ENCODE measurements at regions not wholly inside any gene's neighbourhood (a gene's known extent, or its start where the extent isn't known, plus 50 kb on each side); places are given as distances from the start of the nearest gene placed in this dataset.

DNA sequence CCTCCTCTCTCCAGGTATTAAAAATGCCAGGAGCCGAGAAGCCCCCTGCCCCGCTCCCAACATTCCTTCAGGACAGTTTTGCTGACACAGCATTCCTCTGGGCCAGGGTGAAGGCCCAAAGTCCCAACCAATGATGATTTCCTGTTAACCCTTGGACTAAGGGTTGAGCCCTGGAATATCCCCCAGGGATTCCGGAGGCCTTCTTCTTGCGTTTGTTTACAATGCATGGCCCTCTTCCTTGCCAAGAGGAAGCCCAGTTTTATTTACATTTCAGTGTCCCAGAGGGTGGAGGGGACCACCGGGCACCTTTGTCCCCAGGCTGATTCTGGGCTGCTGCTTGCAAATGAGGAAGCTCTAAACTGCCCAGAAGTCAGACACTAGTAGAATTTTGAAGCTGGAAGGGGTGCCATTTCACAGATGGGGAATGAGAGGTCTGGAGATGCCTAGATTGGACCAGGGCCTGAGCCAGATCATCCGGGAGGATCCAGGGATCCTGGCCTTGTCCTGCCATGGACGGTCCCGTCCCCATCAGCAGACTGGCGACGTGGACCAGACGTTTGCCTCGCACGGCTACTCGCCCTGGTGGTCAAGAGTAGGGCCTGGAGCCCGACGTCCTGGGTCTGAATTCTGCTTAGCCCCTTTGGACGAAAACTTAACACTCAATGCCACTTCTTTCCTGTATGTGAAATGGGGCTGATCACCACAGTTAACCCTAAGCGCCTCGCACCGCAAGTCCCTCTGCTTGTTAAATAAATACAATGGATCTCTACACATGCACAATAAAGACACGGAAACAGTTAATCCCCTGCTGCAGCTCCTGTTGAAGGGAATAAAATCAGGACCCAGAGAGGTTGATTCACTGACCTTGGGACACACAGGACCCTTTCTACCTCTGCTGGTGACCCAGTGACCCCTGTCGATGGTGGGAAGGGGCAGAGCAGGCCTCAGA lies 55.6 kb upstream of the CIBAR2 start (continued):
- TF ChIP-seq, protein P1, sequence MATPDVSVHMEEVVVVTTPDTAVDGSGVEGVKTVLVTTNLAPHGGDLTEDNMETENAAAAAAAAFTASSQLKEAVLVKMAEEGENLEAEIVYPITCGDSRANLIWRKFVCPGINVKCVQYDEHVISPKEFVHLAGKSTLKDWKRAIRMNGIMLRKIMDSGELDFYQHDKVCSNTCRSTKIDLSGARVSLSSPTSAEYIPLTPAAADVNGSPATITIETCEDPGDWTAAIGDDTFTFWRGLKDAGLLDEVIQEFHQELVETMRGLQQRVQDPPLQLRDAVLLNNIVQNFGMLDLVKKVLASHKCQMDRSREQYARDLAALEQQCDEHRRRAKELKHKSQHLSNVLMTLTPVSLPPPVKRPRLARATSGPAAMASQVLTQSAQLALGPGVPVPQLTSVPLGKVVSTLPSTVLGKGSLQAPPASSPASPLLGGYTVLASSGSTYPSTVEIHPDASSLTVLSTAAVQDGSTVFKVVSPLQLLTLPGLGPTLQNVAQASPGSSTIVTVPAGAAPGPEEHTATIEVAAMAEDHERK (CRISPR knock-in tag; IDR thresholded peaks at IDR 0.05; ENCODE audit: low read depth), result no peak
- no peak for TF ChIP-seq ZNF775 (CRISPR knock-in tag; IDR thresholded peaks at IDR 0.05; ENCODE audit: borderline replicate concordance)
- peak; percentile 63 for TF ChIP-seq FOSL2 (CRISPR knock-in tag; IDR thresholded peaks at IDR 0.05)
- TF ChIP-seq ZNF619 (CRISPR knock-in tag; IDR thresholded peaks at IDR 0.05), result no peak
- no peak for TF ChIP-seq MAZ (IDR thresholded peaks at IDR 0.05; ENCODE audit: borderline replicate concordance, low read depth, low read length)
- TF ChIP-seq MAZ (CRISPR knock-in tag; IDR thresholded peaks at IDR 0.05; ENCODE audit: low read depth), result peak; percentile 18; the same call in 1 of the 2 replicates
- TF ChIP-seq PCBP2 (optimal IDR thresholded peaks at IDR 0.05; ENCODE audit: low read depth, low read length, poor library complexity, severe bottlenecking), result no peak
- no peak for TF ChIP-seq SNAPC2 (CRISPR knock-in tag; IDR thresholded peaks at IDR 0.05)
- no peak for TF ChIP-seq E2F1 (CRISPR knock-in tag; IDR thresholded peaks at IDR 0.05)
- TF ChIP-seq PPARG (CRISPR knock-in tag; conservative IDR thresholded peaks at IDR 0.05), result peak; percentile 76
- TF ChIP-seq CBX1 (IDR thresholded peaks at IDR 0.05; ENCODE audit: low read depth), result no peak
- TF ChIP-seq NFYC (CRISPR knock-in tag; IDR thresholded peaks at IDR 0.05), result no peak; the same call in 1 of the 2 replicates
- TF ChIP-seq, protein P2, sequence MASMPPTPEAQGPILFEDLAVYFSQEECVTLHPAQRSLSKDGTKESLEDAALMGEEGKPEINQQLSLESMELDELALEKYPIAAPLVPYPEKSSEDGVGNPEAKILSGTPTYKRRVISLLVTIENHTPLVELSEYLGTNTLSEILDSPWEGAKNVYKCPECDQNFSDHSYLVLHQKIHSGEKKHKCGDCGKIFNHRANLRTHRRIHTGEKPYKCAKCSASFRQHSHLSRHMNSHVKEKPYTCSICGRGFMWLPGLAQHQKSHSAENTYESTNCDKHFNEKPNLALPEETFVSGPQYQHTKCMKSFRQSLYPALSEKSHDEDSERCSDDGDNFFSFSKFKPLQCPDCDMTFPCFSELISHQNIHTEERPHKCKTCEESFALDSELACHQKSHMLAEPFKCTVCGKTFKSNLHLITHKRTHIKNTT (CRISPR knock-in tag; IDR thresholded peaks at IDR 0.05), result no peak
- no peak for TF ChIP-seq ZKSCAN5 (CRISPR knock-in tag; IDR thresholded peaks at IDR 0.05)
- TF ChIP-seq, protein P3, sequence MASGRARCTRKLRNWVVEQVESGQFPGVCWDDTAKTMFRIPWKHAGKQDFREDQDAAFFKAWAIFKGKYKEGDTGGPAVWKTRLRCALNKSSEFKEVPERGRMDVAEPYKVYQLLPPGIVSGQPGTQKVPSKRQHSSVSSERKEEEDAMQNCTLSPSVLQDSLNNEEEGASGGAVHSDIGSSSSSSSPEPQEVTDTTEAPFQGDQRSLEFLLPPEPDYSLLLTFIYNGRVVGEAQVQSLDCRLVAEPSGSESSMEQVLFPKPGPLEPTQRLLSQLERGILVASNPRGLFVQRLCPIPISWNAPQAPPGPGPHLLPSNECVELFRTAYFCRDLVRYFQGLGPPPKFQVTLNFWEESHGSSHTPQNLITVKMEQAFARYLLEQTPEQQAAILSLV (CRISPR knock-in tag; IDR thresholded peaks at IDR 0.05; ENCODE audit: borderline replicate concordance), result peak; percentile 80
- no peak for TF ChIP-seq MED13 (CRISPR knock-in tag; IDR thresholded peaks at IDR 0.05)
- TF ChIP-seq HMGA1 (CRISPR knock-in tag; conservative IDR thresholded peaks at IDR 0.05), result no peak
- TF ChIP-seq HMG20B (CRISPR knock-in tag; conservative IDR thresholded peaks at IDR 0.05), result peak; percentile 64; the same call in 1 of the 2 replicates
- peak; percentile 54; the same call in 1 of the 2 replicates for TF ChIP-seq RERE (CRISPR knock-in tag; IDR thresholded peaks at IDR 0.05; ENCODE audit: low read depth)
